ENCODE measurements at regions not wholly inside any gene's neighbourhood (a gene's known extent, or its start where the extent isn't known, plus 50 kb on each side); places are given as distances from the start of the nearest gene placed in this dataset.

- no peak for DNase-seq
- Histone ChIP-seq H3K9me3 (peaks cover 0 to 4% (median 0%) of the 10 kb centered on the region in 4 donors), H3K27me3 (no peaks in the 10 kb centered on the region), H3K27ac (no peak overlapping the region), H3K36me3 (no peaks in the 10 kb centered on the region), H3K4me3 (no peak overlapping the region), H3K4me1 (no peaks in the 10 kb centered on the region)
- TF ChIP-seq POLR2A (IDR thresholded peaks at IDR 0.05): no peak
- no peak for TF ChIP-seq CTCF (IDR thresholded peaks at IDR 0.05)
These were observed 268.7 kb downstream of the AEBP2 start for GRCh38 chr12:19707948-19708409.

GRCh38 chr12:19709889-19710288 is 270.6 kb downstream of the AEBP2 start:
- Histone ChIP-seq H3K9me3 (peaks cover 0 to 4% (median 0%) of the 10 kb centered on the region in 4 donors), H3K4me1 (no peaks in the 10 kb centered on the region), H3K27me3 (no peaks in the 10 kb centered on the region), H3K27ac (no peak overlapping the region), H3K4me3 (no peak overlapping the region), H3K36me3 (no peaks in the 10 kb centered on the region)
- TF ChIP-seq CTCF (IDR thresholded peaks at IDR 0.05): no peak
- no peak for TF ChIP-seq POLR2A (IDR thresholded peaks at IDR 0.05)
- DNase-seq: no peak

GRCh38 chr12:19710811-19711793 is 271.8 kb downstream of the AEBP2 start:
- Histone ChIP-seq H3K4me3 (no peak overlapping the region), H3K27ac (no peak overlapping the region), H3K36me3 (no peaks in the 10 kb centered on the region), H3K27me3 (no peaks in the 10 kb centered on the region), H3K4me1 (no peaks in the 10 kb centered on the region), H3K9me3 (peaks cover 0 to 4% (median 0%) of the 10 kb centered on the region in 4 donors)
- TF ChIP-seq CTCF (IDR thresholded peaks at IDR 0.05) (no peak), POLR2A (IDR thresholded peaks at IDR 0.05) (no peak)
- DNase-seq: no peak

GRCh38 chr12:19712041-19712440 is 272.7 kb downstream of the AEBP2 start:
- Histone ChIP-seq H3K36me3 (no peaks in the 10 kb centered on the region), H3K9me3 (peaks cover 0 to 3% (median 0%) of the 10 kb centered on the region in 4 donors), H3K27ac (no peak overlapping the region), H3K27me3 (no peaks in the 10 kb centered on the region), H3K4me1 (no peaks in the 10 kb centered on the region), H3K4me3 (no peak overlapping the region)
- TF ChIP-seq POLR2A (IDR thresholded peaks at IDR 0.05) (no peak), CTCF (IDR thresholded peaks at IDR 0.05) (no peak)
- no peak for DNase-seq

- Histone ChIP-seq H3K27me3 (no peaks in the 10 kb centered on the region), H3K4me1 (no peaks in the 10 kb centered on the region), H3K4me3 (no peak overlapping the region), H3K36me3 (no peaks in the 10 kb centered on the region), H3K9me3 (no peaks in the 10 kb centered on the region), H3K27ac (no peak overlapping the region)
- no peak for TF ChIP-seq POLR2A (IDR thresholded peaks at IDR 0.05)
- TF ChIP-seq CTCF (IDR thresholded peaks at IDR 0.05): no peak
- no peak for DNase-seq
These were observed 279.1 kb downstream of the AEBP2 start for GRCh38 chr12:19718401-19718800.

All from Peyer's patch (tissue), 4 donors.